ENCODE measurements at regions not wholly inside any gene's neighbourhood (a gene's known extent, or its start where the extent isn't known, plus 50 kb on each side); places are given as distances from the start of the nearest gene placed in this dataset.

DNA sequence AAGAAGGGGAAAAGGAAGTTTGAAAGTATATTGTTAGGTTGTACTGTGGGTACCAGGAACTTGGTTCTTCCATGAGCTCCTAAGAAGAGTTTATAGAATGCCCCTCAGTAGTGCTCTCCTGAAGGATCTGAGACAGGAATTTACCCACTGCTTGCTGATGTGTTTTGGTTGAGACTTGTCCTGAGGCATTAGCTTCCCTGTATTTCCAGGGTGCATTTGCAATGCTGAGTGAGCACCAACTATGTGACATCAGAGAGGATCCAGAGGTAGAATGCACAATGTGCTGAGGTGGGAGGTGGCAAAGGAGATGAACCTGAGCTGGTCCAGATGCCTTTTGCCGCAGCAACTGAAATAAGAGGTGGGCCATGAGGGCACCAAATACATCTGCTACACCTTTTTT, 64.3 kb upstream of the LRRC3B start:
- DNase-seq, result no peak

- no peak for DNase-seq
Observed at GRCh38 chr3:26559227-26559626, 63.3 kb upstream of the LRRC3B start.

DNA sequence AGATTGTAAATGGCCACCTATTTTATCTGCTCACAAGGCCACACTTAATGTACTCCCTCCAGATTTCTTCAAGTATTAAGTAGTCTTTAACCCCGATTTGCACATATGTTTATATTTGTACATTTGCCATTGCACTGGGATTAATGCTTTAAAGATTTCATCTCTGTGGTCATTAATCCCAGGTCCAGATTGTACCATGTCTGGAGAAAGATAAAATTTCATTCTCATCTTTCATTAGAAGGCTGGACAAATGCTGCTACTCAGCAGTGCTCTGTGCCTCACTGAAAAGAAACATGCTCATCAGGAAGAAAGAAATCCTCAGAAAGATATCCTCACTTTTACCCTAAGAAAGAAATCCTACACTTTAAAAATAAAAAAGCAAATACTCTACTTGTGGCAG, 62.5 kb upstream of the LRRC3B start:
- DNase-seq, result no peak

DNA sequence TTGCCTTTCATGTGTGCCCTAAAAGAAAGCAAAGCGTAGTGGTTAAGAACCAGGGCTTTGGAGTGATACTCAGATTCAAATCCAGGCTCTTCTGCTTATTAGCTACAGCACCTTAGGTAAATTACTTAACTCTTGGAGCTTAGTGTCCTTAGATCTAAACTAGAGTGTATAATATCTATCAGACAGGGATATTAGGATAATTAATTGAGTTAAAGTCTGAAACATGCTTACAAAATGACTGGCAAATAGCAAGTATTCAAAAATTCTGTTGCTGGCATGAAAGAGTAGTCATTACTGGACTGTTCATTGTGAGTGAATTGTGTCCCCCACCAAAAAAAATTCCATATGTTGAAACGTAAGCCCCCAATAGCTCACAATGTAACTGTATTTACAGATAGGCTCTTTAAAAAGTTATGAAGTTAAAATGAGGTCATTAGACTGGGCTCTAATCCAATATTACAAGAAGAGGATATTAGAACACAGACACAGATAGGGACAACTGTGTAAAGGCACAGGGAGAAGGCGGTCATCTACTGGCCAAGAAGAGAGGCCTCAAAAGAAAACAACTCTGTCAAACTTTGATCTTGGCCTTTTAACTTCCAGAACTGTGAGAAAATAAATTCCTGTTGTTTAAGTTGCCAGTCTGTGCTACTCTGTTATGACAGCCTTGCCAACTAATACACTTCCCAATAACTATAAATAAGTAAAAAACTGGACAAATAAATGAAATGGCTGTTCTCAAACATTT, 60.4 kb upstream of the LRRC3B start:
- DNase-seq, result no peak
